H1 (cell line): ENCODE measurements at regions not wholly inside any gene's neighbourhood (a gene's known extent, or its start where the extent isn't known, plus 50 kb on each side); places are given as distances from the start of the nearest gene placed in this dataset.

Experiments used
- CHD1 ChIP-seq: IDR thresholded peaks from 2 replicates; pipeline ENCODE4 v1.6.1; 2012; ENCODE audit warnings: low read depth, low read length, improper control_type of control experiment
- CHD7 ChIP-seq: fragments of 300-600 bp; sonication (generic); IDR thresholded peaks from 2 replicates; pipeline ENCODE4 v1.7.1; 2012; ENCODE audit warnings: low read length, moderate library complexity, mild to moderate bottlenecking, inconsistent platforms; ENCODE audit not compliant: insufficient replicate concordance
- JUND ChIP-seq: IDR thresholded peaks from 2 replicates; pipeline ENCODE4 v1.6.1; 2011; ENCODE audit warnings: mild to moderate bottlenecking, improper control_type of control experiment, low read length
- TBP ChIP-seq: IDR thresholded peaks from 2 replicates; pipeline ENCODE4 v1.6.1; 2011; ENCODE audit warnings: low read depth, low read length, improper control_type of control experiment

GRCh38 chr5:93304456-93305250, 276.4 kb downstream of the NR2F1-AS1 start (continued):
- TF ChIP-seq CHD7 (no peak), JUND (no peak), CHD1 (no peak), TBP (no peak)
